ENCODE measurements at regions not wholly inside any gene's neighbourhood (a gene's known extent, or its start where the extent isn't known, plus 50 kb on each side); places are given as distances from the start of the nearest gene placed in this dataset.

- no peaks in the 10 kb centered on the region for H3K4me1 ChIP-seq (ENCODE audit: insufficient read depth, low read length)
- H3K36me3 ChIP-seq (ENCODE audit: insufficient read depth, low read length): no peaks in the 10 kb centered on the region
- H3K27ac ChIP-seq (ENCODE audit: low read length): no peak overlapping the region
- no peak for TF ChIP-seq CTCF (IDR thresholded peaks at IDR 0.05; ENCODE audit: borderline replicate concordance, extremely low read depth, low read length, poor library complexity, severe bottlenecking)
- TF ChIP-seq EZH2 (IDR thresholded peaks at IDR 0.05; ENCODE audit: borderline replicate concordance, low read depth, low read length, severe bottlenecking): no peak
- no peak for DNase-seq
- ATAC-seq (ENCODE audit: insufficient read depth, low read depth): no peak
- no peaks in the 10 kb centered on the region for H4K20me1 ChIP-seq (ENCODE audit: insufficient read depth, low read length)
- no peaks in the 10 kb centered on the region for H3K9me3 ChIP-seq (ENCODE audit: insufficient read depth, low read length, severe bottlenecking)
- H3K27me3 ChIP-seq (ENCODE audit: insufficient read depth, low read length, poor library complexity): peaks cover 6% of the 10 kb centered on the region
- H3K9ac ChIP-seq (ENCODE audit: low read depth, low read length): no peak overlapping the region
- H3K4me2 ChIP-seq (ENCODE audit: insufficient read depth, low read length): no peak overlapping the region
- H3K4me3 ChIP-seq (ENCODE audit: low read depth in 1 of 2, low read length in 2 of 2): no peak overlapping the region
- no peaks in the 10 kb centered on the region for H3K79me2 ChIP-seq (ENCODE audit: insufficient read depth, low read length)
- H2AFZ ChIP-seq (ENCODE audit: low read depth, low read length): no peak overlapping the region
Measured at GRCh38 chr1:199976496-199977144, 50.9 kb upstream of the NR5A2 start.

Measured in DND-41 (cell line).